Umbilical cord (tissue), 1 donor: ENCODE measurements at regions not wholly inside any gene's neighbourhood (a gene's known extent, or its start where the extent isn't known, plus 50 kb on each side); places are given as distances from the start of the nearest gene placed in this dataset.

Experiments
- DNase-seq: peaks from one replicate; pipeline ENCODE4 v3.0.0-alpha.2; 2015; ENCODE audit warnings: low spot score

DNA sequence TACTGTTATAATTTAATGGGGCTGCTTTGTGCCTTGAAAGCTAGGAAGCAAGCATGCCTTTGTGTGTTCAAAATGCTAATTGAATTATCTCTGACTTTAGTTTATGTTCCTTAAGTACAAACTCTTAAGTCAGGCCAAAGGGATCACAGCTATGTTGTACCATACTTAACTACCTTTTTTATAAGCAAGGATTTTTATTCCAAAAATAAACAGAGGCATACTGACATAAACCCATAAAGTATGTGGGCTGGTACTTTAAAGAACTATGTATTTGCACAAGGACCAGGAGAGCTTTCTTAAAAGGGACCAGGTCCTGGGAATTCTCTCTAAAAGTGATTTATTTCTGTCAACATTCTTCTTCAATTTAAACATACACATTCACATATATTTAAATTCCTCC, 57.8 kb upstream of the HCCS start:
- peak; percentile 15 for DNase-seq

DNA sequence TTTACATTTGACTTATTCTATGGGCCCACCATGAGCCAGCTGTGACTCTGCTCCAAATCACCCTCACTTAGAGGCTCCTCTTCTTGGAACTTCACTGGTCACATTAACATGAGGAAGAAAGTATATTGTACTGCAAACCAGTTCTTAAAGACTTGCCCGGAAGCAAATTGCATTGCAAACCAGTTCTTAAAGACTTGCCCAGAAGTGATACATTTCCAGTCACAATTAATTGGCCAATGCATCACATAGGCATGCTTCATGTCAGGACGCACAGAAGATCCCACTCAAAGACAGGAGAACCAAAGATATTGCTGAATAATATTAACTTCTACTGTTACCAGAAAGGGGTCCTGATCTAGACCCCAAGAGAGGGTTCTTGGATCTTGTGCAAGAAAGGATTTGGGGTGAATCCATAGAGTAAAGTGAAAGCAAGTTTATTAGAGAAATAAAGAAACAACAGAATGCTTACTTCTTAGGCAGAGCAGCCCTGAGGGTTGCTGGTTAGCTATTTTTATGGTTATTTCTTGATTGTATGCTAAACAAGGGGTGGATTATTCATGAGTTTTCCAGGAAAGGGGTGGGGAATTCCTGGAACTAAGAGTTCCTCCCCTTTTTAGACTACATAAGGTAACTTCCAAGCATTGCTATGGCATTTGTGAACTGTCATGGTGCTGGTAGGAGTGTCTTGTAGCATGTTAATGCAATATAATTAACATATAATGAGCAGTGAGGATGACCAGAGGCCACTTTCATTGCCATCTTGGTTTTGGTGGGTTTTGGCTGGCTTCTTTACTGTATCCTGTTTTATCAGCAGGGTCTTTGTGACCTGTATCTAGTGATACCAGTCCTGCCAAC, 54.6 kb upstream of the HCCS start:
- DNase-seq, result no peak

DNA sequence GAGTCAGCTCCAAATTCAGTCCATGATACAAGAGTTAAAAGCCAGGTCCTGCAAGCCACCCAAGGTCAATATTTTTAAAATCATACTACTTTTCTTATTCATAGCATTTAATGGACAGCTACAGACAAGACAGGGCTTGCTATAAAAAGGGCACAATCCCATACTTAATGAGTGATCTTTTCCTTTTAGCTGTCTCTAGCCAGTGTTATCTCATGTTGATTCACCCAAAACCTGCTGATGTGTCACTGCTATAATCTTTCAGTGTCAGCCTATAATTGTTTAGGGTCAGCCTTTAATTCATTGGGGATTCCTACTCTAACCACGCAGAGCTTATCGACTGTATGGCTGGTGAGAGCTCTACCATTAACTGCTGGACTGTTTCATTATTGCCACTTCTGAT, 51.2 kb upstream of the HCCS start:
- DNase-seq, result no peak
